Stimulated activated CD4-positive, alpha-beta T cell treated with anti-CD3 and anti-CD28 coated beads, Interleukin-2, amount 100 ng/mL, for 48 hours (primary cell): ENCODE measurements at regions not wholly inside any gene's neighbourhood (a gene's known extent, or its start where the extent isn't known, plus 50 kb on each side); places are given as distances from the start of the nearest gene placed in this dataset.
"Not testable (repeated sequence)": the region's sequence is repeated elsewhere in the genome, so short reads cannot be mapped to it uniquely, and the experiment has no call there.

Source experiments
- DNase-seq, 2 donors: peaks; one replicate each; pipeline ENCODE4 v3.0.0-alpha.2; 2020

- no peak for DNase-seq
Observed at GRCh38 chr11:69906453-69906907, 87.3 kb upstream of the FGF3 start.

GRCh38 chr11:69907611-69908010 lies 88.4 kb upstream of the FGF3 start:
- no peak for DNase-seq

- no peak for DNase-seq
Observed at GRCh38 chr11:69908511-69909220, 89.5 kb upstream of the FGF3 start.

GRCh38 chr11:69909561-69910518 lies 90.6 kb upstream of the FGF3 start:
- DNase-seq = no peak

GRCh38 chr11:69910519-69911309 lies 91.5 kb upstream of the FGF3 start:
- DNase-seq = no peak

GRCh38 chr11:69911310-69912160 lies 92.3 kb upstream of the FGF3 start:
- no peak for DNase-seq

- no peak for DNase-seq
Observed at GRCh38 chr11:69912161-69912910, 93.1 kb upstream of the FGF3 start.

- DNase-seq = no peak
Observed at GRCh38 chr11:69912911-69913451, 93.8 kb upstream of the FGF3 start.

- DNase-seq = no peak
Observed at GRCh38 chr11:69913591-69914285, 94.5 kb upstream of the FGF3 start.

- no peak for DNase-seq
Observed at GRCh38 chr11:69914286-69915150, 95.3 kb upstream of the FGF3 start.

GRCh38 chr11:69915151-69915500 lies 95.9 kb upstream of the FGF3 start:
- DNase-seq = no peak

GRCh38 chr11:69915501-69916250 lies 96.5 kb upstream of the FGF3 start:
- DNase-seq = peak; percentile 54 to 58

- DNase-seq = not testable (repeated sequence)
Observed at GRCh38 chr11:69916251-69916649, 97.0 kb upstream of the FGF3 start.

- no peak for DNase-seq
Observed at GRCh38 chr11:69916806-69917387, 97.7 kb upstream of the FGF3 start.

GRCh38 chr11:69917529-69917928 lies 98.3 kb upstream of the FGF3 start:
- DNase-seq = no peak

- no peak for DNase-seq
Observed at GRCh38 chr11:69918231-69918937, 99.2 kb upstream of the FGF3 start.

- peak; percentile 75 to 76 for DNase-seq
Observed at GRCh38 chr11:69918938-69919650, 99.9 kb upstream of the FGF3 start.
